PC-9 (cell line): ENCODE measurements at regions not wholly inside any gene's neighbourhood (a gene's known extent, or its start where the extent isn't known, plus 50 kb on each side); places are given as distances from the start of the nearest gene placed in this dataset.

Source experiments
- BruUV-seq: library from RNA; stranded (reverse); fragments of 400-500 nt; replicated peaks from 2 replicates; lab custom pipeline; 2021; lab: Mats Ljungman, UMichigan
- CTCF ChIA-PET: fragments of 300-600 bp; sonication (Branson Sonifier 250); formaldehyde crosslinking; loops from one replicate; lab custom pipeline; 2022; ENCODE audit warnings: antibody characterized with exemption; lab: Charles Lee
- POLR2A ChIA-PET: fragments of 300-600 bp; sonication (Branson Sonifier 250); formaldehyde crosslinking; loops from one replicate; lab custom pipeline; 2022; ENCODE audit warnings: antibody characterized with exemption; ENCODE audit not compliant: unreplicated experiment; lab: Charles Lee
- DNase-seq, 2 experiments: peaks; one replicate each; pipeline versions ENCODE4 v3.0.0 to v3.0.0-alpha.2; 2015 to 2022; ENCODE audit warnings: mixed read lengths in 1 of 2
- H2AFZ ChIP-seq: fragments of 200-600 bp; sonication (generic); 2 replicates; pipeline ENCODE4 v1.8.1; 2017; ENCODE audit warnings: antibody characterized with exemption
- H3F3A ChIP-seq: fragments of 200-600 bp; sonication (generic); 2 replicates; pipeline ENCODE4 v1.8.1; 2017; ENCODE audit warnings: antibody characterized with exemption, mild to moderate bottlenecking, low read depth; ENCODE audit not compliant: insufficient read depth
- H3K27ac ChIP-seq: fragments of 200-600 bp; sonication (generic); 2 replicates; pipeline ENCODE4 v1.6.1; 2016; ENCODE audit warnings: mixed run types
- H3K27me3 ChIP-seq: fragments of 200-600 bp; sonication (generic); 2 replicates; pipeline ENCODE4 v1.6.1; 2016; ENCODE audit warnings: low read depth, mixed run types; ENCODE audit not compliant: insufficient read depth
- H3K36me3 ChIP-seq: fragments of 200-600 bp; sonication (generic); 2 replicates; pipeline ENCODE4 v1.6.1; 2016; ENCODE audit warnings: low read depth, mixed run types
- H3K4me1 ChIP-seq: fragments of 200-600 bp; sonication (generic); replicated peaks from 2 replicates; pipeline ENCODE4 v1.6.1; 2016; ENCODE audit warnings: mixed run types; ENCODE audit not compliant: insufficient read depth
- H3K4me2 ChIP-seq: fragments of 200-600 bp; sonication (generic); 2 replicates; pipeline ENCODE4 v1.6.1; 2017; ENCODE audit warnings: mixed run types
- H3K4me3 ChIP-seq: fragments of 200-600 bp; sonication (generic); 2 replicates; pipeline ENCODE4 v1.6.1; 2016; ENCODE audit warnings: mixed run types
- H3K79me2 ChIP-seq: fragments of 200-600 bp; sonication (generic); 2 replicates; pipeline ENCODE4 v1.6.1; 2017; ENCODE audit warnings: low read depth, mixed run types
- H3K9me2 ChIP-seq: fragments of 200-600 bp; sonication (generic); 2 replicates; pipeline ENCODE4 v1.8.1; 2017; ENCODE audit warnings: mild to moderate bottlenecking; ENCODE audit not compliant: insufficient read depth
- H3K9me3 ChIP-seq: fragments of 200-600 bp; sonication (generic); 2 replicates; pipeline ENCODE4 v1.8.1; 2016; ENCODE audit warnings: low read depth; ENCODE audit not compliant: insufficient read depth
- H4K20me1 ChIP-seq: fragments of 200-600 bp; sonication (generic); 2 replicates; pipeline ENCODE4 v1.8.1; 2017; ENCODE audit not compliant: insufficient read depth
- CTCF ChIP-seq: fragments of 200-600 bp; sonication (generic); conservative IDR thresholded peaks from 2 replicates; pipeline ENCODE4 v1.6.1; 2017; ENCODE audit warnings: mixed run types, antibody characterized with exemption, mild to moderate bottlenecking, moderate library complexity
- EZH2 ChIP-seq: fragments of 200-600 bp; sonication (generic); IDR thresholded peaks from 2 replicates; pipeline ENCODE4 v1.8.0; 2017; ENCODE audit warnings: antibody characterized with exemption, low read depth
- intact Hi-C: fragments of 100-400 bp; cut with micrococcal nuclease; formaldehyde crosslinking; loops from one replicate; pipeline ENCODE4 v1.10.0; 2022; ENCODE audit not compliant: unreplicated experiment

GRCh38 chr12:19681007-19681406 lies 241.7 kb downstream of the AEBP2 start:
- no TSS peak for BruUV-seq
- ChIA-PET CTCF (no interaction called here), POLR2A (no interaction called here)
- H3K4me1 ChIP-seq: no peaks in the 10 kb centered on the region
- H3K79me2 ChIP-seq: no peaks in the 10 kb centered on the region
- H3K27ac ChIP-seq: no peak overlapping the region
- H3K9me2 ChIP-seq: no peaks in the 10 kb centered on the region; the same call in 1 of the 2 replicates
- H3K36me3 ChIP-seq: no peaks in the 10 kb centered on the region
- H3K27me3 ChIP-seq: no peaks in the 10 kb centered on the region
- no peak overlapping the region for H3K4me3 ChIP-seq
- DNase-seq: no peak
- intact Hi-C loops: no loop called here
- no peak overlapping the region for H3K4me2 ChIP-seq
- no peaks in the 10 kb centered on the region for H3F3A ChIP-seq
- H4K20me1 ChIP-seq: no peaks in the 10 kb centered on the region
- H3K9me3 ChIP-seq: no peaks in the 10 kb centered on the region
- no peak overlapping the region for H2AFZ ChIP-seq
- TF ChIP-seq EZH2: no peak
- TF ChIP-seq CTCF: no peak

- DNase-seq: no peak
- ChIA-PET POLR2A (no interaction called here), CTCF (no interaction called here)
- no peak overlapping the region for H2AFZ ChIP-seq
- H3K79me2 ChIP-seq: no peaks in the 10 kb centered on the region
- H3K4me3 ChIP-seq: no peak overlapping the region
- no peaks in the 10 kb centered on the region for H3K27me3 ChIP-seq
- no peaks in the 10 kb centered on the region for H3K9me3 ChIP-seq
- no peak overlapping the region for H3K27ac ChIP-seq
- no peak overlapping the region for H3K4me2 ChIP-seq
- no peaks in the 10 kb centered on the region for H3F3A ChIP-seq
- H3K36me3 ChIP-seq: no peaks in the 10 kb centered on the region
- no peaks in the 10 kb centered on the region; the same call in 1 of the 2 replicates for H3K9me2 ChIP-seq
- no peaks in the 10 kb centered on the region for H3K4me1 ChIP-seq
- no peaks in the 10 kb centered on the region for H4K20me1 ChIP-seq
- no TSS peak for BruUV-seq
- TF ChIP-seq CTCF (no peak), EZH2 (no peak)
- intact Hi-C loops: no loop called here
Observed at GRCh38 chr12:19683178-19683927, 244.1 kb downstream of the AEBP2 start.

- H3K79me2 ChIP-seq: no peaks in the 10 kb centered on the region
- no peaks in the 10 kb centered on the region for H3K36me3 ChIP-seq
- no peak for DNase-seq
- ChIA-PET CTCF (no interaction called here), POLR2A (no interaction called here)
- H3K4me2 ChIP-seq: no peak overlapping the region
- intact Hi-C loops: no loop called here
- no peaks in the 10 kb centered on the region for H4K20me1 ChIP-seq
- no peaks in the 10 kb centered on the region for H3K4me1 ChIP-seq
- H3K27me3 ChIP-seq: no peaks in the 10 kb centered on the region
- H2AFZ ChIP-seq: no peak overlapping the region
- no peaks in the 10 kb centered on the region for H3F3A ChIP-seq
- no peaks in the 10 kb centered on the region for H3K9me3 ChIP-seq
- TF ChIP-seq CTCF (no peak), EZH2 (no peak)
- H3K9me2 ChIP-seq: no peaks in the 10 kb centered on the region; the same call in 1 of the 2 replicates
- H3K4me3 ChIP-seq: no peak overlapping the region
- BruUV-seq: no TSS peak
- no peak overlapping the region for H3K27ac ChIP-seq
Observed at GRCh38 chr12:19687371-19687770, 248.1 kb downstream of the AEBP2 start.
